NB4 (cell line): ENCODE measurements at regions not wholly inside any gene's neighbourhood (a gene's known extent, or its start where the extent isn't known, plus 50 kb on each side); places are given as distances from the start of the nearest gene placed in this dataset.
A peak's percentile ranks its signal among the peaks of the same experiment; 100 is the strongest.

Experiments
- CTCF ChIP-seq: IDR thresholded peaks from one replicate; pipeline ENCODE4 v1.5.1; 2012; ENCODE audit warnings: low read depth, low read length
- MAX ChIP-seq: IDR thresholded peaks from 2 replicates; pipeline ENCODE4 v1.6.1; 2011; ENCODE audit warnings: low read depth, low read length
- MYC ChIP-seq: IDR thresholded peaks from 2 replicates; pipeline ENCODE4 v1.6.1; 2011; ENCODE audit warnings: low read depth, low read length
- POLR2A ChIP-seq: IDR thresholded peaks from 2 replicates; pipeline ENCODE4 v1.6.1; 2011; ENCODE audit warnings: mild to moderate bottlenecking; ENCODE audit not compliant: insufficient read length; ENCODE audit errors: extremely low read depth

GRCh38 chr10:111598433-111599059 is 521.7 kb downstream of the ADRA2A start:
- TF ChIP-seq POLR2A (no peak), CTCF (peak; percentile 95), MYC (no peak), MAX (no peak)
